Astrocyte (in vitro differentiated cells and primary cell): ENCODE measurements at regions not wholly inside any gene's neighbourhood (a gene's known extent, or its start where the extent isn't known, plus 50 kb on each side); places are given as distances from the start of the nearest gene placed in this dataset.

Experiments used
- DNase-seq: peaks from one replicate; pipeline ENCODE4 v3.0.0-alpha.2; 2010; ENCODE audit warnings: low read depth
- FAIRE-seq: peaks from 2 replicates; lab custom pipeline; 2011; peaks lifted over from hg19 to GRCh38; lab: Jason Lieb, UNC
- H2AFZ ChIP-seq: 2 replicates; pipeline ENCODE4 v1.6.0; 2012; ENCODE audit warnings: low read depth, low read length, inconsistent platforms
- H3K27ac ChIP-seq: 2 replicates; pipeline ENCODE4 v1.5.1; 2011; ENCODE audit warnings: low read depth, low read length, inconsistent platforms
- H3K27me3 ChIP-seq: 2 replicates; pipeline ENCODE4 v1.6.0; 2011; ENCODE audit warnings: low read length, inconsistent platforms; ENCODE audit not compliant: insufficient read depth
- H3K36me3 ChIP-seq: 2 replicates; pipeline ENCODE4 v1.5.1; 2011; ENCODE audit warnings: low read length, inconsistent platforms; ENCODE audit not compliant: insufficient read depth
- H3K4me1 ChIP-seq: 2 replicates; pipeline ENCODE4 v1.5.1; 2011; ENCODE audit warnings: low read length, inconsistent platforms; ENCODE audit not compliant: insufficient read depth
- H3K4me2 ChIP-seq: 2 replicates; pipeline ENCODE4 v1.6.0; 2012; ENCODE audit warnings: low read length, inconsistent platforms
- H3K4me3 ChIP-seq: 2 replicates; pipeline ENCODE4 v1.5.1; 2011; ENCODE audit warnings: low read depth, mild to moderate bottlenecking, low read length, inconsistent platforms; ENCODE audit not compliant: insufficient read depth
- H3K79me2 ChIP-seq: 2 replicates; pipeline ENCODE4 v1.6.0; 2012; ENCODE audit warnings: mild to moderate bottlenecking, low read length, inconsistent platforms; ENCODE audit not compliant: insufficient read depth
- H3K9ac ChIP-seq: 2 replicates; pipeline ENCODE4 v1.6.0; 2012; ENCODE audit warnings: mild to moderate bottlenecking, low read length, inconsistent platforms
- H3K9me3 ChIP-seq: 2 replicates; pipeline ENCODE4 v1.5.1; 2012; ENCODE audit warnings: low read depth, mild to moderate bottlenecking, low read length, inconsistent platforms; ENCODE audit not compliant: insufficient read depth
- H4K20me1 ChIP-seq: 2 replicates; pipeline ENCODE4 v1.6.0; 2012; ENCODE audit warnings: low read length, inconsistent platforms; ENCODE audit not compliant: insufficient read depth
- H3K27ac Mint-ChIP-seq: one replicate; pipeline ENCODE4 v1.8.0; 2021; ENCODE audit warnings: mild to moderate bottlenecking, mixed read lengths; ENCODE audit not compliant: unreplicated experiment
- H3K27me3 Mint-ChIP-seq: one replicate; pipeline ENCODE4 v1.8.0; 2021; ENCODE audit warnings: low read depth, mixed read lengths; ENCODE audit not compliant: unreplicated experiment
- H3K36me3 Mint-ChIP-seq: one replicate; pipeline ENCODE4 v1.8.0; 2021; ENCODE audit warnings: low read depth, mixed read lengths; ENCODE audit not compliant: unreplicated experiment
- H3K4me1 Mint-ChIP-seq: one replicate; pipeline ENCODE4 v1.8.0; 2021; ENCODE audit warnings: low read depth, mixed read lengths; ENCODE audit not compliant: unreplicated experiment
- H3K4me3 Mint-ChIP-seq: one replicate; pipeline ENCODE4 v1.8.0; 2021; ENCODE audit warnings: mild to moderate bottlenecking, moderate library complexity, mixed read lengths; ENCODE audit not compliant: unreplicated experiment
- H3K9me3 Mint-ChIP-seq: one replicate; pipeline ENCODE4 v1.8.0; 2021; ENCODE audit warnings: mild to moderate bottlenecking, mixed read lengths; ENCODE audit not compliant: unreplicated experiment
- CTCF ChIP-seq: IDR thresholded peaks from 2 replicates; pipeline ENCODE4 v1.5.1; 2011; ENCODE audit warnings: low read depth, mild to moderate bottlenecking, inconsistent platforms, low read length, moderate library complexity; ENCODE audit not compliant: insufficient read depth
- EZH2 ChIP-seq: IDR thresholded peaks from 2 replicates; pipeline ENCODE4 v1.6.1; 2012; ENCODE audit warnings: mild to moderate bottlenecking, low read length, inconsistent platforms; ENCODE audit not compliant: insufficient read depth

- no peak overlapping the region for H2AFZ ChIP-seq
- no peaks in the 10 kb centered on the region for H4K20me1 ChIP-seq
- no peak overlapping the region for H3K4me3 ChIP-seq
- Mint-ChIP-seq H3K36me3 (no peaks in the 10 kb centered on the region), H3K27ac (no peak overlapping the region), H3K27me3 (no peaks in the 10 kb centered on the region), H3K9me3 (peaks cover 10% of the 10 kb centered on the region), H3K4me1 (peaks cover 1% of the 10 kb centered on the region), H3K4me3 (no peak overlapping the region)
- no peaks in the 10 kb centered on the region for H3K27me3 ChIP-seq
- H3K4me1 ChIP-seq: no peaks in the 10 kb centered on the region
- no peak for TF ChIP-seq EZH2
- no peak for TF ChIP-seq CTCF
- no peak overlapping the region for H3K4me2 ChIP-seq
- DNase-seq: no peak
- FAIRE-seq: no peak
- H3K9ac ChIP-seq: no peak overlapping the region
- no peaks in the 10 kb centered on the region for H3K9me3 ChIP-seq
- H3K79me2 ChIP-seq: no peaks in the 10 kb centered on the region
- H3K27ac ChIP-seq: no peak overlapping the region
- no peaks in the 10 kb centered on the region for H3K36me3 ChIP-seq
Observed at GRCh38 chr5:124153588-124153987, 592.9 kb downstream of the ZNF608 start.

GRCh38 chr5:124148574-124148973 is 597.9 kb downstream of the ZNF608 start:
- H3K4me2 ChIP-seq: no peak overlapping the region
- no peak for DNase-seq
- H3K36me3 ChIP-seq: no peaks in the 10 kb centered on the region
- Mint-ChIP-seq H3K4me3 (no peak overlapping the region), H3K9me3 (peaks cover 2% of the 10 kb centered on the region), H3K27ac (no peak overlapping the region), H3K27me3 (no peaks in the 10 kb centered on the region), H3K36me3 (no peaks in the 10 kb centered on the region), H3K4me1 (no peaks in the 10 kb centered on the region)
- no peak overlapping the region for H3K27ac ChIP-seq
- no peaks in the 10 kb centered on the region for H3K4me1 ChIP-seq
- H2AFZ ChIP-seq: no peak overlapping the region
- H3K27me3 ChIP-seq: no peaks in the 10 kb centered on the region
- H3K79me2 ChIP-seq: no peaks in the 10 kb centered on the region
- no peak overlapping the region for H3K9ac ChIP-seq
- no peak for TF ChIP-seq EZH2
- no peak for TF ChIP-seq CTCF
- H3K4me3 ChIP-seq: no peak overlapping the region
- H3K9me3 ChIP-seq: no peaks in the 10 kb centered on the region
- no peak for FAIRE-seq
- H4K20me1 ChIP-seq: no peaks in the 10 kb centered on the region

GRCh38 chr5:124140060-124140459 is 606.4 kb downstream of the ZNF608 start:
- Histone ChIP-seq H3K27me3 (no peaks in the 10 kb centered on the region), H3K4me1 (no peaks in the 10 kb centered on the region), H3K79me2 (no peaks in the 10 kb centered on the region), H4K20me1 (no peaks in the 10 kb centered on the region), H3K9me3 (no peaks in the 10 kb centered on the region), H3K4me2 (no peak overlapping the region), H3K9ac (no peak overlapping the region), H3K4me3 (no peak overlapping the region), H2AFZ (no peak overlapping the region), H3K36me3 (no peaks in the 10 kb centered on the region), H3K27ac (no peak overlapping the region)
- Mint-ChIP-seq H3K4me3 (no peak overlapping the region), H3K27me3 (no peaks in the 10 kb centered on the region), H3K27ac (no peak overlapping the region), H3K36me3 (no peaks in the 10 kb centered on the region), H3K9me3 (peaks cover 8% of the 10 kb centered on the region), H3K4me1 (no peaks in the 10 kb centered on the region)
- TF ChIP-seq EZH2: no peak
- no peak for TF ChIP-seq CTCF
- FAIRE-seq (no peak), DNase-seq (no peak)
